Ishikawa (cell line): ENCODE measurements at regions not wholly inside any gene's neighbourhood (a gene's known extent, or its start where the extent isn't known, plus 50 kb on each side); places are given as distances from the start of the nearest gene placed in this dataset.

Source experiments
- CEBPB ChIP-seq: IDR thresholded peaks from 2 replicates; pipeline ENCODE4 v1.6.1; 2012
- CREB1 ChIP-seq: IDR thresholded peaks from 2 replicates; pipeline ENCODE4 v1.6.1; 2012; ENCODE audit warnings: low read depth
- EGR1 ChIP-seq: IDR thresholded peaks from 2 replicates; pipeline ENCODE4 v1.6.1; 2012
- EP300 ChIP-seq: IDR thresholded peaks from 2 replicates; pipeline ENCODE4 v1.6.1; 2012; ENCODE audit warnings: borderline replicate concordance
- FOXM1 ChIP-seq: IDR thresholded peaks from 2 replicates; pipeline ENCODE4 v1.6.1; 2012; ENCODE audit warnings: low read depth, borderline replicate concordance
- MAX ChIP-seq: IDR thresholded peaks from 2 replicates; pipeline ENCODE4 v1.6.1; 2012
- NFIC ChIP-seq: IDR thresholded peaks from 2 replicates; pipeline ENCODE4 v1.6.1; 2012
- RAD21 ChIP-seq: IDR thresholded peaks from 2 replicates; pipeline ENCODE4 v1.6.1; 2012; ENCODE audit warnings: low read depth
- REST ChIP-seq: IDR thresholded peaks from 2 replicates; pipeline ENCODE4 v1.6.1; 2012; ENCODE audit warnings: low read depth, mild to moderate bottlenecking
- TAF1 ChIP-seq: IDR thresholded peaks from 2 replicates; pipeline ENCODE4 v1.6.1; 2012; ENCODE audit warnings: low read depth, mild to moderate bottlenecking
- TCF12 ChIP-seq: IDR thresholded peaks from 2 replicates; pipeline ENCODE4 v1.6.1; 2012; ENCODE audit warnings: low read depth
- TEAD4 ChIP-seq: IDR thresholded peaks from 2 replicates; pipeline ENCODE4 v1.6.1; 2012
- USF1 ChIP-seq: IDR thresholded peaks from 2 replicates; pipeline ENCODE4 v1.6.1; 2012
- YY1 ChIP-seq: IDR thresholded peaks from 2 replicates; pipeline ENCODE4 v1.6.1; 2012; ENCODE audit warnings: low read depth
- ZBTB7A ChIP-seq: IDR thresholded peaks from 2 replicates; pipeline ENCODE4 v1.6.1; 2012; ENCODE audit warnings: low read depth

- no peak for TF ChIP-seq TCF12
- no peak for TF ChIP-seq ZBTB7A
- no peak for TF ChIP-seq TAF1
- no peak for TF ChIP-seq CREB1
- TF ChIP-seq RAD21, result no peak
- TF ChIP-seq USF1, result no peak
- TF ChIP-seq CEBPB, result no peak
- no peak for TF ChIP-seq REST
- no peak for TF ChIP-seq NFIC
- TF ChIP-seq MAX, result no peak
- no peak for TF ChIP-seq EP300
- TF ChIP-seq EGR1, result no peak
- no peak for TF ChIP-seq YY1
- TF ChIP-seq FOXM1, result no peak
- TF ChIP-seq TEAD4, result no peak
Measured at GRCh38 chr2:129366263-129366662, 613.2 kb upstream of the RAB6C start.

GRCh38 chr2:129367107-129367506 is 612.4 kb upstream of the RAB6C start:
- TF ChIP-seq EGR1 (no peak), TEAD4 (no peak), RAD21 (no peak), MAX (no peak), TCF12 (no peak), ZBTB7A (no peak), NFIC (no peak), TAF1 (no peak), CEBPB (no peak), USF1 (no peak), EP300 (no peak), FOXM1 (no peak), CREB1 (no peak), REST (no peak)

- TF ChIP-seq NFIC (no peak), REST (no peak), TCF12 (no peak), TEAD4 (no peak), EGR1 (no peak), YY1 (no peak), ZBTB7A (no peak), USF1 (no peak), CREB1 (no peak)
Measured at GRCh38 chr2:129369437-129369836, 610.0 kb upstream of the RAB6C start.

GRCh38 chr2:129374452-129374851 is 605.0 kb upstream of the RAB6C start:
- TF ChIP-seq FOXM1 (no peak), NFIC (no peak), USF1 (no peak), EP300 (no peak), RAD21 (no peak), YY1 (no peak), CEBPB (no peak)
